A549 (cell line): ENCODE measurements at regions not wholly inside any gene's neighbourhood (a gene's known extent, or its start where the extent isn't known, plus 50 kb on each side); places are given as distances from the start of the nearest gene placed in this dataset.

Experiments used
- BCL3 ChIP-seq: fragments of >200 bp; sonication (Bioruptor Twin); formaldehyde crosslinking; IDR thresholded peaks from 3 replicates; pipeline ENCODE4 v1.6.1; 2016
- MAX ChIP-seq: IDR thresholded peaks from 2 replicates; pipeline ENCODE4 v1.6.1; 2012
- MYC ChIP-seq: IDR thresholded peaks from 2 replicates; pipeline ENCODE4 v1.6.1; 2012; ENCODE audit warnings: mild to moderate bottlenecking, inconsistent platforms, low read length, improper control_type of control experiment, borderline replicate concordance
- POLR2A ChIP-seq: IDR thresholded peaks from 2 replicates; pipeline ENCODE4 v1.6.1; 2012; ENCODE audit warnings: mild to moderate bottlenecking, low read length
- SMC3 ChIP-seq: fragments of >200 bp; sonication (Bioruptor Twin); formaldehyde crosslinking; IDR thresholded peaks from 3 replicates; pipeline ENCODE4 v1.6.1; 2018; ENCODE audit warnings: inconsistent platforms
- TF ChIP-seq, protein P1 (sequence below): fragments of >200 bp; sonication (Bioruptor Twin); formaldehyde crosslinking; IDR thresholded peaks from 3 replicates; pipeline ENCODE4 v1.5.1; 2016

DNA sequence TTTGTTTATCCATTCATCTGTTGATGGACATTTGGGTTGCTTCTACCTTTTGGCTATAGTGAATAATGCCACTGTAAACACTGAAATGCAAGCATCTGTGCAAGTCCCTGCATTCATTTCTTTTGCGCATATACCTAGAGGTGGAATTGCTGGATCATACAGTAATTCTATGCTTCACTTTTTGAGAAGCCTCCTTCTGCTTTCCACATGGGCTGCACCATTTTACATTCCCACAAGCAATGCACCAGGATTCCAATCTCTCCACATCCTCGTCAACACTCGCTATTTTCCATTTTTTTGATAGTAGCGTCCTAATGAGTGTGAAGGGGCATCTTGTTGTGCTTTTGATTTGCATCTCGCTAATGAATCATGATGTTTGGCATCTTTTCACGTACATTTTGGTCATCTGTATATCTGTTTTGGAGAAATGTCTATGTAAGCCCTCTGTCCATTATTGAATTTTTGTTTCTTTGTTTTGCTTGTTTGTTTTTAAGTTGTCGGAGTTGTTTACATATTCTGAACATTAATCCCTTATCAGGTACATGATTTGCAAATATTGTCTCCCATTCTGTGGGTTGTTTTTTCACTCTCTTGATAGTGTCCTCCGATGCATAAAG is 335.4 kb downstream of the RRAGC start:
- no peak for TF ChIP-seq BCL3
- TF ChIP-seq MAX, result no peak
- TF ChIP-seq, protein P1, sequence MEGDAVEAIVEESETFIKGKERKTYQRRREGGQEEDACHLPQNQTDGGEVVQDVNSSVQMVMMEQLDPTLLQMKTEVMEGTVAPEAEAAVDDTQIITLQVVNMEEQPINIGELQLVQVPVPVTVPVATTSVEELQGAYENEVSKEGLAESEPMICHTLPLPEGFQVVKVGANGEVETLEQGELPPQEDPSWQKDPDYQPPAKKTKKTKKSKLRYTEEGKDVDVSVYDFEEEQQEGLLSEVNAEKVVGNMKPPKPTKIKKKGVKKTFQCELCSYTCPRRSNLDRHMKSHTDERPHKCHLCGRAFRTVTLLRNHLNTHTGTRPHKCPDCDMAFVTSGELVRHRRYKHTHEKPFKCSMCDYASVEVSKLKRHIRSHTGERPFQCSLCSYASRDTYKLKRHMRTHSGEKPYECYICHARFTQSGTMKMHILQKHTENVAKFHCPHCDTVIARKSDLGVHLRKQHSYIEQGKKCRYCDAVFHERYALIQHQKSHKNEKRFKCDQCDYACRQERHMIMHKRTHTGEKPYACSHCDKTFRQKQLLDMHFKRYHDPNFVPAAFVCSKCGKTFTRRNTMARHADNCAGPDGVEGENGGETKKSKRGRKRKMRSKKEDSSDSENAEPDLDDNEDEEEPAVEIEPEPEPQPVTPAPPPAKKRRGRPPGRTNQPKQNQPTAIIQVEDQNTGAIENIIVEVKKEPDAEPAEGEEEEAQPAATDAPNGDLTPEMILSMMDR, result no peak
- no peak for TF ChIP-seq MYC
- TF ChIP-seq POLR2A, result no peak
- TF ChIP-seq SMC3, result no peak
